GM18868 (cell line): ENCODE measurements at regions not wholly inside any gene's neighbourhood (a gene's known extent, or its start where the extent isn't known, plus 50 kb on each side); places are given as distances from the start of the nearest gene placed in this dataset.
"Not testable (repeated sequence)": the region's sequence is repeated elsewhere in the genome, so short reads cannot be mapped to it uniquely, and the experiment has no call there.

Experiments
- ATAC-seq: cut with Tn5 transposase; IDR thresholded peaks from one replicate; pipeline ENCODE4 v1.9.1; 2021; ENCODE audit warnings: mild to moderate bottlenecking, moderate library complexity; ENCODE audit not compliant: unreplicated experiment

GRCh38 chr1:58966917-58967740 lies 183.3 kb upstream of the JUN start:
- ATAC-seq: no peak

- peak; percentile 89 for ATAC-seq
These were observed 184.6 kb upstream of the JUN start for GRCh38 chr1:58968360-58968952.

GRCh38 chr1:58969176-58969575 lies 185.3 kb upstream of the JUN start:
- not testable (repeated sequence) for ATAC-seq

- ATAC-seq: no peak
These were observed 187.8 kb upstream of the JUN start for GRCh38 chr1:58971629-58972140.

GRCh38 chr1:58975888-58976287 lies 192.0 kb upstream of the JUN start:
- ATAC-seq: no peak

- ATAC-seq: no peak
These were observed 192.4 kb upstream of the JUN start for GRCh38 chr1:58976294-58976693.

- no peak for ATAC-seq
These were observed 193.8 kb upstream of the JUN start for GRCh38 chr1:58977598-58977997.

GRCh38 chr1:58978096-58978495 lies 194.2 kb upstream of the JUN start:
- ATAC-seq: no peak

- ATAC-seq: no peak
These were observed 195.2 kb upstream of the JUN start for GRCh38 chr1:58979086-58979485.

- ATAC-seq: no peak
These were observed 195.8 kb upstream of the JUN start for GRCh38 chr1:58979677-58980076.

GRCh38 chr1:58981392-58981791 lies 197.5 kb upstream of the JUN start:
- ATAC-seq: no peak

GRCh38 chr1:58982259-58982998 lies 198.6 kb upstream of the JUN start:
- ATAC-seq: no peak

- no peak for ATAC-seq
These were observed 199.3 kb upstream of the JUN start for GRCh38 chr1:58983162-58983561.

GRCh38 chr1:58983633-58984245 lies 199.9 kb upstream of the JUN start:
- no peak for ATAC-seq

- no peak for ATAC-seq
These were observed 203.3 kb upstream of the JUN start for GRCh38 chr1:58986996-58987767.

- ATAC-seq: no peak
These were observed 204.9 kb upstream of the JUN start for GRCh38 chr1:58988752-58989151.

- no peak for ATAC-seq
These were observed 206.0 kb upstream of the JUN start for GRCh38 chr1:58989845-58990244.

- no peak for ATAC-seq
These were observed 207.5 kb upstream of the JUN start for GRCh38 chr1:58991305-58991704.

GRCh38 chr1:58992643-58993042 lies 208.8 kb upstream of the JUN start:
- ATAC-seq: no peak

- ATAC-seq: no peak
These were observed 209.6 kb upstream of the JUN start for GRCh38 chr1:58993403-58993802.
